IMR-90 (cell line): ENCODE measurements at regions not wholly inside any gene's neighbourhood (a gene's known extent, or its start where the extent isn't known, plus 50 kb on each side); places are given as distances from the start of the nearest gene placed in this dataset.

Experiments used
- BHLHE40 ChIP-seq: fragments of 150-350 bp; IDR thresholded peaks from 2 replicates; pipeline ENCODE4 v1.6.1; 2016; ENCODE audit warnings: mild to moderate bottlenecking, low read depth, low read length
- CEBPB ChIP-seq: IDR thresholded peaks from 2 replicates; pipeline ENCODE4 v1.6.1; 2012; ENCODE audit warnings: low read depth, low read length, improper control_type of control experiment
- MAFK ChIP-seq: IDR thresholded peaks from 2 replicates; pipeline ENCODE4 v1.6.1; 2012; ENCODE audit warnings: low read depth, low read length, improper control_type of control experiment
- MXI1 ChIP-seq: IDR thresholded peaks from 2 replicates; pipeline ENCODE4 v1.6.1; 2012; ENCODE audit warnings: low read depth, mild to moderate bottlenecking, low read length, moderate library complexity, borderline replicate concordance
- POLR2A ChIP-seq: IDR thresholded peaks from 2 replicates; pipeline ENCODE4 v1.6.1; 2012; ENCODE audit warnings: mild to moderate bottlenecking, low read depth, low read length
- TF ChIP-seq, protein P1 (sequence below): conservative IDR thresholded peaks from 2 replicates; pipeline ENCODE4 v1.5.1; 2012; ENCODE audit warnings: mild to moderate bottlenecking, low read depth, low read length, improper control_type of control experiment

DNA sequence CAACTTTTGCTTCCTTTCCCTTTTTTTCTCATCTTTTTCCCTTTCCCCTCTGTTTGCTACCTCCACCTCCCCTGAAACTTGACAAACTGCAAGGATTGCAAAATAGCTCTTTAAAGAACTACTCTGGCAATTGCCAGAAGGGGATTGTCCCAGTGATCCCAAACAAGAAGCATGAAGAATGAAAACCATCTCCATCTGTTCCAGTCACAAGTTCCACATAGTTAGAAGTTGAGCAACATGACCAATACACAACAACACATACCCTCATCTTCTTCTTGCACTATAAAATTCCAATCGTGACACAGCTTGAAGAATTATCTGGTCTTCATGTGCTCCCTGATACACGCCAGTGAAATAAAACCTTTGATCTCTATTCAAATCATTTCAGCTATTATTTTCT lies 93.7 kb upstream of the USP15 start:
- TF ChIP-seq MAFK (no peak), POLR2A (no peak), BHLHE40 (no peak), CEBPB (no peak), MXI1 (no peak)
- TF ChIP-seq, protein P1, sequence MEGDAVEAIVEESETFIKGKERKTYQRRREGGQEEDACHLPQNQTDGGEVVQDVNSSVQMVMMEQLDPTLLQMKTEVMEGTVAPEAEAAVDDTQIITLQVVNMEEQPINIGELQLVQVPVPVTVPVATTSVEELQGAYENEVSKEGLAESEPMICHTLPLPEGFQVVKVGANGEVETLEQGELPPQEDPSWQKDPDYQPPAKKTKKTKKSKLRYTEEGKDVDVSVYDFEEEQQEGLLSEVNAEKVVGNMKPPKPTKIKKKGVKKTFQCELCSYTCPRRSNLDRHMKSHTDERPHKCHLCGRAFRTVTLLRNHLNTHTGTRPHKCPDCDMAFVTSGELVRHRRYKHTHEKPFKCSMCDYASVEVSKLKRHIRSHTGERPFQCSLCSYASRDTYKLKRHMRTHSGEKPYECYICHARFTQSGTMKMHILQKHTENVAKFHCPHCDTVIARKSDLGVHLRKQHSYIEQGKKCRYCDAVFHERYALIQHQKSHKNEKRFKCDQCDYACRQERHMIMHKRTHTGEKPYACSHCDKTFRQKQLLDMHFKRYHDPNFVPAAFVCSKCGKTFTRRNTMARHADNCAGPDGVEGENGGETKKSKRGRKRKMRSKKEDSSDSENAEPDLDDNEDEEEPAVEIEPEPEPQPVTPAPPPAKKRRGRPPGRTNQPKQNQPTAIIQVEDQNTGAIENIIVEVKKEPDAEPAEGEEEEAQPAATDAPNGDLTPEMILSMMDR: no peak
